ENCODE measurements at regions not wholly inside any gene's neighbourhood (a gene's known extent, or its start where the extent isn't known, plus 50 kb on each side); places are given as distances from the start of the nearest gene placed in this dataset.

GRCh38 chr11:69928121-69928520, 108.9 kb upstream of the FGF3 start:
- ChIA-PET POLR2A (no interaction called here), CTCF (no interaction called here)

GRCh38 chr11:69928975-69929374, 109.8 kb upstream of the FGF3 start:
- POLR2A ChIA-PET, result no interaction called here
- CTCF ChIA-PET, result interaction anchor here (1.4 kb wide), 1 partner anchor 10 kb away, joined by 6 read pairs; no protein-coding TSS in a partner anchor
- DNase-seq (ENCODE audit: extremely low spot score), result no peak
- TF ChIP-seq ELF4 (IDR thresholded peaks at IDR 0.05), result no peak
- TF ChIP-seq PKNOX1 (IDR thresholded peaks at IDR 0.05), result no peak
- TF ChIP-seq ZNF384 (IDR thresholded peaks at IDR 0.05), result no peak
- no peak for TF ChIP-seq NFRKB (IDR thresholded peaks at IDR 0.05)
- TF ChIP-seq ARNT (IDR thresholded peaks at IDR 0.05), result no peak
- TF ChIP-seq FOXK2 (IDR thresholded peaks at IDR 0.05), result no peak
- TF ChIP-seq TARDBP (IDR thresholded peaks at IDR 0.05), result no peak
- TF ChIP-seq CTBP1 (IDR thresholded peaks at IDR 0.05; ENCODE audit: borderline replicate concordance), result no peak
- TF ChIP-seq L3MBTL2 (conservative IDR thresholded peaks at IDR 0.05), result no peak
- TF ChIP-seq SUZ12 (IDR thresholded peaks at IDR 0.05), result no peak
- no peak for TF ChIP-seq FOXA1 (IDR thresholded peaks at IDR 0.05)
- no peak for TF ChIP-seq BHLHE40 (IDR thresholded peaks at IDR 0.05; ENCODE audit: borderline replicate concordance)
- TF ChIP-seq HDGF (IDR thresholded peaks at IDR 0.05; ENCODE audit: borderline replicate concordance), result no peak
- no peak for TF ChIP-seq LEF1 (IDR thresholded peaks at IDR 0.05; ENCODE audit: borderline replicate concordance)

More at GRCh38 chr11:69928121-69928520, 108.9 kb upstream of the FGF3 start:
- no peak for DNase-seq (ENCODE audit: extremely low spot score)
- TF ChIP-seq CTBP1 (IDR thresholded peaks at IDR 0.05; ENCODE audit: borderline replicate concordance) (no peak), HDGF (IDR thresholded peaks at IDR 0.05; ENCODE audit: borderline replicate concordance) (no peak), NFRKB (IDR thresholded peaks at IDR 0.05) (no peak), L3MBTL2 (conservative IDR thresholded peaks at IDR 0.05) (no peak), PKNOX1 (IDR thresholded peaks at IDR 0.05) (no peak), TARDBP (IDR thresholded peaks at IDR 0.05) (no peak), FOXM1 (IDR thresholded peaks at IDR 0.05; ENCODE audit: borderline replicate concordance) (no peak), ELF4 (IDR thresholded peaks at IDR 0.05) (no peak), LEF1 (IDR thresholded peaks at IDR 0.05; ENCODE audit: borderline replicate concordance) (no peak), FOXK2 (IDR thresholded peaks at IDR 0.05) (no peak), SUZ12 (IDR thresholded peaks at IDR 0.05) (no peak), ARNT (IDR thresholded peaks at IDR 0.05) (no peak), FOXA1 (IDR thresholded peaks at IDR 0.05) (no peak), ZNF384 (IDR thresholded peaks at IDR 0.05) (no peak)

- TF ChIP-seq PKNOX1 (IDR thresholded peaks at IDR 0.05) (no peak), L3MBTL2 (conservative IDR thresholded peaks at IDR 0.05) (no peak), ZNF384 (IDR thresholded peaks at IDR 0.05) (no peak), FOXK2 (IDR thresholded peaks at IDR 0.05) (no peak), SUZ12 (IDR thresholded peaks at IDR 0.05) (no peak), TARDBP (IDR thresholded peaks at IDR 0.05) (no peak), HDGF (IDR thresholded peaks at IDR 0.05; ENCODE audit: borderline replicate concordance) (no peak), ARNT (IDR thresholded peaks at IDR 0.05) (no peak), BHLHE40 (IDR thresholded peaks at IDR 0.05; ENCODE audit: borderline replicate concordance) (no peak), ELF4 (IDR thresholded peaks at IDR 0.05) (no peak), CTBP1 (IDR thresholded peaks at IDR 0.05; ENCODE audit: borderline replicate concordance) (no peak), SP1 (IDR thresholded peaks at IDR 0.05) (no peak), FOXA1 (IDR thresholded peaks at IDR 0.05) (no peak), NFRKB (IDR thresholded peaks at IDR 0.05) (no peak), LEF1 (IDR thresholded peaks at IDR 0.05; ENCODE audit: borderline replicate concordance) (no peak), FOXM1 (IDR thresholded peaks at IDR 0.05; ENCODE audit: borderline replicate concordance) (no peak)
- ChIA-PET CTCF (no interaction called here), POLR2A (no interaction called here)
- DNase-seq (ENCODE audit: extremely low spot score), result no peak
Measured at GRCh38 chr11:69930081-69931059, 111.2 kb upstream of the FGF3 start.

GRCh38 chr11:69931060-69931910, 112.1 kb upstream of the FGF3 start:
- no peak for TF ChIP-seq FOXK2 (IDR thresholded peaks at IDR 0.05)
- POLR2A ChIA-PET, result no interaction called here
- CTCF ChIA-PET, result no interaction called here
- no peak for DNase-seq (ENCODE audit: extremely low spot score)

GRCh38 chr11:69931994-69932910, 113.0 kb upstream of the FGF3 start:
- no peak for TF ChIP-seq ARNT (IDR thresholded peaks at IDR 0.05)
- TF ChIP-seq ZNF384 (IDR thresholded peaks at IDR 0.05), result no peak
- TF ChIP-seq CTBP1 (IDR thresholded peaks at IDR 0.05; ENCODE audit: borderline replicate concordance), result no peak
- TF ChIP-seq FOXK2 (IDR thresholded peaks at IDR 0.05), result no peak
- TF ChIP-seq SUZ12 (IDR thresholded peaks at IDR 0.05), result no peak
- no peak for TF ChIP-seq L3MBTL2 (conservative IDR thresholded peaks at IDR 0.05)
- no peak for TF ChIP-seq TARDBP (IDR thresholded peaks at IDR 0.05)
- TF ChIP-seq FOXM1 (IDR thresholded peaks at IDR 0.05; ENCODE audit: borderline replicate concordance), result no peak
- no peak for TF ChIP-seq HDGF (IDR thresholded peaks at IDR 0.05; ENCODE audit: borderline replicate concordance)
- no peak for TF ChIP-seq SP1 (IDR thresholded peaks at IDR 0.05)
- no peak for TF ChIP-seq ELF4 (IDR thresholded peaks at IDR 0.05)
- TF ChIP-seq NFRKB (IDR thresholded peaks at IDR 0.05), result no peak
- TF ChIP-seq BHLHE40 (IDR thresholded peaks at IDR 0.05; ENCODE audit: borderline replicate concordance), result no peak
- TF ChIP-seq LEF1 (IDR thresholded peaks at IDR 0.05; ENCODE audit: borderline replicate concordance), result no peak
- TF ChIP-seq PKNOX1 (IDR thresholded peaks at IDR 0.05), result no peak
- no peak for TF ChIP-seq FOXA1 (IDR thresholded peaks at IDR 0.05)
- no peak for DNase-seq (ENCODE audit: extremely low spot score)
- CTCF ChIA-PET, result interaction anchor here (0.6 to 0.9 kb wide), 2 partner anchors 17 to 246 kb away, joined by 3 read pairs; no protein-coding TSS in a partner anchor
- POLR2A ChIA-PET, result no interaction called here
